ENCODE measurements at regions not wholly inside any gene's neighbourhood (a gene's known extent, or its start where the extent isn't known, plus 50 kb on each side); places are given as distances from the start of the nearest gene placed in this dataset.

DNA sequence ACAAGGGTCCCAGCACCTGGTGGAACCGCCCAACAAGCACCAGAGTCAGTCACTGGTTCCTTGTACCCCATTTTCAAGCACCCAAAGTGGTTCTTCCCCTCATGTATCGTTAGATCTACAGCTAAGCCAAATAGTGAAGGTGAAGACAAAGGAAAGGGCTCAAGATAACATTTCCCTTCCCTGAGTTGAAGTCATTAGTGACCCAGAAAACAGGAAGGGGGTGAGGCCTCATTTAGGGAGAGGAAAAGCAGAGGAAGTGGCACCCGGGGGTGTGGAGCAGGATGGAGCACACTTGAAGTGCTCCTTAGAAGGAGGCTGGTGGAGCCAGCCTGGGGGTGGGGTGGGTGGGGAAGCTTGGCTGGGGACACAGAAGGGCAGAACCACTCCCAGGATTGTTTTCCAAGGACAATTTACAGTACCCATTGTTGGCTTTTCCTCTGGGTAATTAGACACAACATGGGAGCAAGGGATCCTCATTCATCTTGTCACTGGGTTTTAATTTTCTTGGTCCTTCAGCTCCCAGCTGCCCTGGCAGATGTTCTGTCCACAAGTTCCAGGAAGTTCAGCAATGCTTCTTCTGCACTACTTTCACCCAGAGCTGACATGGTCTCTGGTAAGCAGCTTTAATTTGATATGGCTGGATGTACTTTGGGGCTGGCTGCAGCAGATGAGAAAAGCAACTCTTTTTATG, 73.3 kb upstream of the CD93 start:
- no peak overlapping the region for H3K27ac ChIP-seq (ENCODE audit: low read depth, low read length)
- DNase-seq (ENCODE audit: low read depth) (no peak), FAIRE-seq (no peak)
- no peak overlapping the region for H3K4me2 ChIP-seq (ENCODE audit: low read length)
- H4K20me1 ChIP-seq (ENCODE audit: insufficient read depth, low read length) = no peaks in the 10 kb centered on the region
- H3K9me3 ChIP-seq (ENCODE audit: insufficient read depth, low read depth, low read length) = no peaks in the 10 kb centered on the region
- peaks cover 37% of the 10 kb centered on the region for H3K4me1 ChIP-seq (ENCODE audit: insufficient read depth, low read length)
- Mint-ChIP-seq H3K27ac (ENCODE audit: unreplicated experiment) (no peak overlapping the region), H3K27me3 (ENCODE audit: low read depth, unreplicated experiment) (peaks cover 2% of the 10 kb centered on the region), H3K9me3 (ENCODE audit: unreplicated experiment) (peaks cover 2% of the 10 kb centered on the region), H3K4me3 (ENCODE audit: unreplicated experiment) (no peak overlapping the region), H3K36me3 (ENCODE audit: low read depth, unreplicated experiment) (no peaks in the 10 kb centered on the region), H3K4me1 (ENCODE audit: low read depth, unreplicated experiment) (peaks cover 17% of the 10 kb centered on the region)
- H3K36me3 ChIP-seq (ENCODE audit: insufficient read depth, low read length) = no peaks in the 10 kb centered on the region
- H3K4me3 ChIP-seq (ENCODE audit: insufficient read depth, low read depth, low read length) = no peak overlapping the region
- H3K9ac ChIP-seq (ENCODE audit: low read length) = no peak overlapping the region
- TF ChIP-seq, protein P1, sequence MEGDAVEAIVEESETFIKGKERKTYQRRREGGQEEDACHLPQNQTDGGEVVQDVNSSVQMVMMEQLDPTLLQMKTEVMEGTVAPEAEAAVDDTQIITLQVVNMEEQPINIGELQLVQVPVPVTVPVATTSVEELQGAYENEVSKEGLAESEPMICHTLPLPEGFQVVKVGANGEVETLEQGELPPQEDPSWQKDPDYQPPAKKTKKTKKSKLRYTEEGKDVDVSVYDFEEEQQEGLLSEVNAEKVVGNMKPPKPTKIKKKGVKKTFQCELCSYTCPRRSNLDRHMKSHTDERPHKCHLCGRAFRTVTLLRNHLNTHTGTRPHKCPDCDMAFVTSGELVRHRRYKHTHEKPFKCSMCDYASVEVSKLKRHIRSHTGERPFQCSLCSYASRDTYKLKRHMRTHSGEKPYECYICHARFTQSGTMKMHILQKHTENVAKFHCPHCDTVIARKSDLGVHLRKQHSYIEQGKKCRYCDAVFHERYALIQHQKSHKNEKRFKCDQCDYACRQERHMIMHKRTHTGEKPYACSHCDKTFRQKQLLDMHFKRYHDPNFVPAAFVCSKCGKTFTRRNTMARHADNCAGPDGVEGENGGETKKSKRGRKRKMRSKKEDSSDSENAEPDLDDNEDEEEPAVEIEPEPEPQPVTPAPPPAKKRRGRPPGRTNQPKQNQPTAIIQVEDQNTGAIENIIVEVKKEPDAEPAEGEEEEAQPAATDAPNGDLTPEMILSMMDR (IDR thresholded peaks at IDR 0.05; ENCODE audit: insufficient read depth, low read depth, low read length) = no peak
- no peak for TF ChIP-seq EZH2 (IDR thresholded peaks at IDR 0.05; ENCODE audit: insufficient read depth, low read length)
- no peaks in the 10 kb centered on the region for H3K27me3 ChIP-seq (ENCODE audit: insufficient read depth, low read length)
- H3K79me2 ChIP-seq (ENCODE audit: insufficient read depth, low read length) = no peaks in the 10 kb centered on the region
- no peak overlapping the region for H2AFZ ChIP-seq (ENCODE audit: low read depth, low read length)

DNA sequence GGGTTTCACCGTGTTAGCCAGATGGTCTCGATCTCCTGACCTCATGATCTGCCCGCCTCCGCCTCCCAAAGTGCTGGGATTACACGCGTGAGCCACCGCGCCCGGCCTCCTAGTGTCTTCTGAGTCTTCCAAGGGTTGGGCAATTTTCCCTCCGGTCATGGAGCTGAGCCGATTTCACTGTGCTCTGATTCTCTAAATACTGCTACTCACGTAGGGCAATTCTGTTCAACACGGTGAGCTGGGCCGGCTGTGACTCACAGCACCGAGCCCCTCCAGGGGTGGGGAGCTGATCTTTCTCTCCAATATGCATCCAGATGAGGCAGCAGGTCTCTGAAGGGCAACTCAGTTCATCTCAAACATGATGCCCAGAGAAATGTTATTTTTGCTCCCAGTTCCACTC, 71.6 kb upstream of the CD93 start:
- H3K9ac ChIP-seq (ENCODE audit: low read length) = no peak overlapping the region
- H3K27me3 ChIP-seq (ENCODE audit: insufficient read depth, low read length) = no peaks in the 10 kb centered on the region
- no peak overlapping the region for H3K4me3 Mint-ChIP-seq (ENCODE audit: unreplicated experiment)
- no peak overlapping the region for H2AFZ ChIP-seq (ENCODE audit: low read depth, low read length)
- no peaks in the 10 kb centered on the region for H4K20me1 ChIP-seq (ENCODE audit: insufficient read depth, low read length)
- no peak overlapping the region for H3K27ac Mint-ChIP-seq (ENCODE audit: unreplicated experiment)
- peaks cover 17% of the 10 kb centered on the region for H3K4me1 Mint-ChIP-seq (ENCODE audit: low read depth, unreplicated experiment)
- no peaks in the 10 kb centered on the region for H3K27me3 Mint-ChIP-seq (ENCODE audit: low read depth, unreplicated experiment)
- TF ChIP-seq, protein P1 (IDR thresholded peaks at IDR 0.05; ENCODE audit: insufficient read depth, low read depth, low read length) = no peak
- TF ChIP-seq EZH2 (IDR thresholded peaks at IDR 0.05; ENCODE audit: insufficient read depth, low read length) = no peak
- H3K9me3 ChIP-seq (ENCODE audit: insufficient read depth, low read depth, low read length) = no peaks in the 10 kb centered on the region
- DNase-seq (ENCODE audit: low read depth) = peak; percentile 35
- no peaks in the 10 kb centered on the region for H3K79me2 ChIP-seq (ENCODE audit: insufficient read depth, low read length)
- no peak overlapping the region for H3K27ac ChIP-seq (ENCODE audit: low read depth, low read length)
- no peak overlapping the region for H3K4me2 ChIP-seq (ENCODE audit: low read length)
- H3K36me3 ChIP-seq (ENCODE audit: insufficient read depth, low read length) = no peaks in the 10 kb centered on the region
- peaks cover 37% of the 10 kb centered on the region for H3K4me1 ChIP-seq (ENCODE audit: insufficient read depth, low read length)
- H3K36me3 Mint-ChIP-seq (ENCODE audit: low read depth, unreplicated experiment) = no peaks in the 10 kb centered on the region
- H3K4me3 ChIP-seq (ENCODE audit: insufficient read depth, low read depth, low read length) = no peak overlapping the region
- H3K9me3 Mint-ChIP-seq (ENCODE audit: unreplicated experiment) = peaks cover 2% of the 10 kb centered on the region
- no peak for FAIRE-seq

DNA sequence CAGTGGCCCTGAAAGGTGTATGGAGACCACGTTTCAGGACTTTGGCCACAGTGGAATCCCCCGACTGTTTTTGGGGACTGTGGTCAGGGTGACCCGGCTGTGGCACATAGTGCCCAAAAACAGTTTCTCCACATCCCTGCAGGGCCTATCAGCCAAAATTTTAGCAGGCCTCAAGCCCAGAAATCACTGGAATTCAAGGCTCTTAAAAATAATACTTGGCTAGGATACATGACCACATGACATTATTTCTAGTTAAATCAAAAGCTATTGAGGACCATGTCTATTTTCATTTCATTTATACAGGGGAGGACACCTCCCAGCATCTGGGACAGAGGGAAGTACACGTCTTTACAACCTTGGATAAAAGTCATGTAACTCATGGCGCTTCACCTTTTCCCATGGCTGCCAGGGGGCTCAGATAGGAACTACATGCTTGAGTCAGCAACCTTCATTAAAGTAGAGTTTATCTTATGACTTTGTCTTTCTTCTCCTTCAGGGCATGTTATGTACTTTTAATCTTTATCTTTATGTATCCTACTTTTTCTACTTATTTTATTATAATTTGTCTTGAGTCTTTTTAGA, 70.8 kb upstream of the CD93 start:
- H3K36me3 ChIP-seq (ENCODE audit: insufficient read depth, low read length) = no peaks in the 10 kb centered on the region
- no peaks in the 10 kb centered on the region for H3K79me2 ChIP-seq (ENCODE audit: insufficient read depth, low read length)
- H3K4me1 Mint-ChIP-seq (ENCODE audit: low read depth, unreplicated experiment) = peaks cover 22% of the 10 kb centered on the region
- no peak for FAIRE-seq
- H3K27me3 ChIP-seq (ENCODE audit: insufficient read depth, low read length) = no peaks in the 10 kb centered on the region
- no peaks in the 10 kb centered on the region for H3K36me3 Mint-ChIP-seq (ENCODE audit: low read depth, unreplicated experiment)
- H3K4me2 ChIP-seq (ENCODE audit: low read length) = no peak overlapping the region
- H3K27ac ChIP-seq (ENCODE audit: low read depth, low read length) = peak overlapping the region; percentile 28
- no peaks in the 10 kb centered on the region for H4K20me1 ChIP-seq (ENCODE audit: insufficient read depth, low read length)
- no peak overlapping the region for H3K27ac Mint-ChIP-seq (ENCODE audit: unreplicated experiment)
- H3K4me1 ChIP-seq (ENCODE audit: insufficient read depth, low read length) = peaks cover 44% of the 10 kb centered on the region
- H3K9me3 ChIP-seq (ENCODE audit: insufficient read depth, low read depth, low read length) = no peaks in the 10 kb centered on the region
- H2AFZ ChIP-seq (ENCODE audit: low read depth, low read length) = no peak overlapping the region
- no peak overlapping the region for H3K4me3 ChIP-seq (ENCODE audit: insufficient read depth, low read depth, low read length)
- no peak for DNase-seq (ENCODE audit: low read depth)
- TF ChIP-seq, protein P1 (IDR thresholded peaks at IDR 0.05; ENCODE audit: insufficient read depth, low read depth, low read length) = no peak
- no peak for TF ChIP-seq EZH2 (IDR thresholded peaks at IDR 0.05; ENCODE audit: insufficient read depth, low read length)
- no peak overlapping the region for H3K9ac ChIP-seq (ENCODE audit: low read length)
- peaks cover 2% of the 10 kb centered on the region for H3K9me3 Mint-ChIP-seq (ENCODE audit: unreplicated experiment)
- H3K27me3 Mint-ChIP-seq (ENCODE audit: low read depth, unreplicated experiment) = no peaks in the 10 kb centered on the region
- H3K4me3 Mint-ChIP-seq (ENCODE audit: unreplicated experiment) = no peak overlapping the region
